ENCODE measurements at regions not wholly inside any gene's neighbourhood (a gene's known extent, or its start where the extent isn't known, plus 50 kb on each side); places are given as distances from the start of the nearest gene placed in this dataset.
"Not testable (repeated sequence)": the region's sequence is repeated elsewhere in the genome, so short reads cannot be mapped to it uniquely, and the experiment has no call there.

DNA sequence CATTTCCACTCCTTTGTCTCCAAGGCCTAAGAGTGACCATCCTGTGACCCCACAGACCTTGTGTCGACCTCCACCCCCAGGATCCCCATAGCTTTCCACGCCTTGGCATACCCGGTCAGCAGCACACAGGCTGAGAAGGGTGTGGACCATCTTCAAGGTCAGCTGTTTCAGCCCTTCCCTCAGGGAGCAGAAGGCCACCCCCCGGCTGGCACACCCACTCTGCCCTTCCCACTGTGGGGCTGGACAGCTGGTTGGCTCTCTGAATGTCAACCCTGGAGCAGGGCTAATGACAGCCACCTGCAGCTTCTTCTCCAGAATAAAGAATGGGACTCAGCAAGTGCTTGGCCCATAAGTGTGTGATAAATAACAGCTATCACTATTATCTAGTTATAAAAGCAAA lies 93.1 kb downstream of the OLFM1 start:
- H3K4me3 ChIP-seq (ENCODE audit: low read depth, low read length): no peak overlapping the region
- TF ChIP-seq, protein P1, sequence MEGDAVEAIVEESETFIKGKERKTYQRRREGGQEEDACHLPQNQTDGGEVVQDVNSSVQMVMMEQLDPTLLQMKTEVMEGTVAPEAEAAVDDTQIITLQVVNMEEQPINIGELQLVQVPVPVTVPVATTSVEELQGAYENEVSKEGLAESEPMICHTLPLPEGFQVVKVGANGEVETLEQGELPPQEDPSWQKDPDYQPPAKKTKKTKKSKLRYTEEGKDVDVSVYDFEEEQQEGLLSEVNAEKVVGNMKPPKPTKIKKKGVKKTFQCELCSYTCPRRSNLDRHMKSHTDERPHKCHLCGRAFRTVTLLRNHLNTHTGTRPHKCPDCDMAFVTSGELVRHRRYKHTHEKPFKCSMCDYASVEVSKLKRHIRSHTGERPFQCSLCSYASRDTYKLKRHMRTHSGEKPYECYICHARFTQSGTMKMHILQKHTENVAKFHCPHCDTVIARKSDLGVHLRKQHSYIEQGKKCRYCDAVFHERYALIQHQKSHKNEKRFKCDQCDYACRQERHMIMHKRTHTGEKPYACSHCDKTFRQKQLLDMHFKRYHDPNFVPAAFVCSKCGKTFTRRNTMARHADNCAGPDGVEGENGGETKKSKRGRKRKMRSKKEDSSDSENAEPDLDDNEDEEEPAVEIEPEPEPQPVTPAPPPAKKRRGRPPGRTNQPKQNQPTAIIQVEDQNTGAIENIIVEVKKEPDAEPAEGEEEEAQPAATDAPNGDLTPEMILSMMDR (IDR thresholded peaks at IDR 0.05; ENCODE audit: borderline replicate concordance, insufficient read depth, low read depth, low read length): no peak

DNA sequence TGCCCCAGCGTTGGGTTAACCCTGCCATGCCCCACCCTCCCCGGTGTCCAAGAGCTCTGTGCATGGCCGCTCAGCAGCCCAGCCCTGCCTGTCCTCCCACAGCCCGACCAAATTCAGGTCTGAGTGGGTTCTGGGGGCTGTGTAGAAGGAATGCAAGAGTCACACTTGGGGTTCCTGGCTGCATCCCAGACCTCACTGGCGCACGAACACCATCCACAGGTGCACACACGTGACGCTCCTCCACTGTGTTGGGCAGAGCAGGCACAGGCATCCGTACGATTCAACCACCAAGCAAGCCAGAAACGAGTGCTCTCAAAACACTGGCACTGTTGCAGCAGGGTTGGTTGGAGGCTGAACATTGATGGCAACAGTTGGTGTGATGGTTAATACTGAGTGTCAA lies 93.9 kb downstream of the OLFM1 start:
- no peak overlapping the region for H3K4me3 ChIP-seq (ENCODE audit: low read depth, low read length)

DNA sequence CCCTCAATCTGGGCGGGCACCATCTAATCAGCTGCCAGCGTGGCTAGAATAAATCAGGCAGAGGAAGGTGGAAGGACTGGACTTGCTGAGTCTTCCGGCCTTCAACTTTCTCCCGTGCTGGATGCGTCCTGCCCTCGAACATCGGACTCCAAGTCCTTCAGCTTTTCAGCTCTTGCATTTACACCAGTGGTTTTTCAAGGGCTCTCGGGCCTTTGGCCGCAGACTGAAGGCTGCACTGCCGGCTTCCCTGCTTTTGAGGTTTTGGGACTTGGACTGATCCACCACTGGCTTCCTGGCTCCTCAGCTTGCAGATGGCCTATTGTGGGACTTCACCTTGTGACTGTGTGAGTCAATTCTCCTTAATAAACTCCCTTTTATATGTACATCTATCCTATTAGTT lies 94.4 kb downstream of the OLFM1 start:
- not testable (repeated sequence) for H3K4me3 ChIP-seq (ENCODE audit: low read depth, low read length)

More for the DNA sequence above, 93.9 kb downstream of the OLFM1 start:
- TF ChIP-seq, protein P1 (IDR thresholded peaks at IDR 0.05; ENCODE audit: borderline replicate concordance, insufficient read depth, low read depth, low read length): no peak

DNA sequence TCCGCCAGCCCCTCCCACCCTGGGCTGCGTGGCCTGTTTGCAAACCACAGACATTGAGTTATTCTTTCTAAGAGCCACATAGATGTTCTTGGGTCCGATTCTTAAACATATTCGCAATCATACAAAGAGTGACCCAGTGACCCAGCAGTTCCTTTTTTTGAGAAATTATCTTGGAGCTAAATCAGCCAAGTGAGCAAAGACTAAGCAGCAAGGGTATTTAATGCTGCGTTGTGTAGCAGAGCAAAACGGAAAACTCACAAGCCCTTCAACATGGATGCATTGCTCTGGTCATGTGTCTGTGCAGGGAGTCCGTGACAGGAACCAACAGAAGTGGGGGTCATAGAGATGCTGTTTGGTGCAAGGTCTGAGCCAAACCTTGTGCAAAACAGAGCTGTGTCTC lies 95.6 kb downstream of the OLFM1 start:
- H3K4me3 ChIP-seq (ENCODE audit: low read depth, low read length): no peak overlapping the region
- TF ChIP-seq, protein P1 (IDR thresholded peaks at IDR 0.05; ENCODE audit: borderline replicate concordance, insufficient read depth, low read depth, low read length): no peak

DNA sequence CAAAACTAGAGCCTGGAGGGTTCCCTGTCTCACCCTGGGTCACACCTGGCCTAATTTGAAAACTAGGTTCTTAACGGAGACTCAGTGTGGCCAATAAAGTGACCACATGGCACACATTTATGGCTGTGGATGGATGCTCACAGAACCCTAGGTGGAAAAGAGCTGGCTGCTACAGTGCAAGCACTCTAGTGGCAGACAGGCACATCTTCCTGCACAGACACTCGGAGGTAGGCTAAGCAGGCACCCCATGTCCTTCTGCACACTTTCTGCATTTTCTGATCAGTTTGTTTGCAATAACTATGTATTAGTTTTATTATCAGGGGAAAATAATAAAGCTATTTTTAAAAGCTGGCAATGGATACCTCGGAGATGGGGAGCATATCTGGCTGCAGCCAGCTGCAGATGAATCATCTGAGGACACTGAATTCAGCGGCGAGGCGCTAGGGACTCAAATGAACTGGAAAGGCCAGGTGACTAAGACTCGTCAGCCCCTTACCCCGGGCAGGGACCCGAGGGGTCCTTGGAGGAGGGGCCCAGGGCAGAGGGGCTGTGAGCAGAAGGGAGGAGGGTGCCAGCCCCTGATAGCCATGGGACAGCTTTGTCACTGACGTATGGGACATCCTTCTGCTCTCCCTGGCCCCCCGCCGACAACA lies 96.2 kb downstream of the OLFM1 start:
- TF ChIP-seq, protein P1 (IDR thresholded peaks at IDR 0.05; ENCODE audit: borderline replicate concordance, insufficient read depth, low read depth, low read length): no peak
- no peak overlapping the region for H3K4me3 ChIP-seq (ENCODE audit: low read depth, low read length)

DNA sequence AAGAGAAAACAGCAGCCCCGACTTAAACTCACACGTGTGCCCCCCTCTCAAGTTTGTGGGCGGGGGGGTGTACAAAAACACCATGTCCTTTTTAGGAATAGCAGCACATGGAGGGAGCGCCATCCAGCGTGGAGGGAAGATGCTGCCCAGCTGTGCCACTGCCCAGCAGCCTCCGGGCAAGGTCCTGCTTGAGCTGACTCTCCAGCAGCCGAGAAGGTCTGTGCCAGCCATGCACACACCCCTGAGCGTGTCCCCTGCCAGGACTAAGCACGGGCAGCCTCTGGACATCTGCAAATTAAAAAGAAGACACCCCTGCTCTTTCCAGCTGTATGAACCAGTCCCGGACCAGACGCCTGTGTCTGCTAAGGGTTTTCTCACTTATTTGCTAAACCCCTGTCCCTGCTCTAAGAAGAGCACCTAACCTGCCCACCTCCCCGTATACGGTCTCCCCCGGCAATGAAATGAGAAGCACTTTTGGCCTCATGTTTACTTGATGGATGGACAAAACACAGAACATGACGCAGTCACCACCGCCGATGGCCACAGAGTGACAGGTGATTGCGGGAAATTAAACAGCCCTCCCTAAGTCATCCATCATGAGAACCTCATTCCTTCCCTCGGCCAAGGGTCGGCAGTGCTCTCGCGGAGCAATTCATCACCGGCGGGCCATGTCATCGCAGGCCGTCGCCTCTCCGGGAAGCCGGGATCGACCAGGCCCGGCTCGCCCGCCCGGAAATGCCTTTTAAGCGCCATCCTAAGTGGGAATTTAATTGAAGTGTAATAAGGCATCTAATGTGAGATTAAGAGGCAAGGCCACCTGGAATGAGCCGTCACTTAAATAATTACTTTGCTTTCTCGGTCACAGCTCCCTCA lies 96.9 kb downstream of the OLFM1 start:
- TF ChIP-seq, protein P1 (IDR thresholded peaks at IDR 0.05; ENCODE audit: borderline replicate concordance, insufficient read depth, low read depth, low read length): no peak

DNA sequence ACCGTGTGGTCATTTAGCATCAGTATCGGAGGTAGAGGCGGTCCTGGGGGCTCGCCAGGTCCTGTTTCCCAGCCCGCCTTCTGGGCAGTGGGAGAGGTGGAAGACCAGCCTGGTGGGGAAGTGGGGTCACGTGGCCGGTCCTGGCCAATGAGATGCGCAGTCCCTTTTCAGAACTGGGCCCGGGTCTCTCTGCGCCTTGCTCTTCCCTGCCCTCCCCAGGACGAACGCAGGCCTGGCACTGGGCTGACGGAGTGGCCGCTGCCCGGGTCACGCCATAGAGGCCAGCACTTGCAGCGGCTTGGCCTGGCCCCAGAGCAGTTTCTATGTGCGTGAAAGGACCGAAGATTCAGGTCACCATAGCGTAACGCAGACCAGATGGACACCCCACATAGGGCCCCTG lies 97.6 kb downstream of the OLFM1 start:
- TF ChIP-seq, protein P1 (IDR thresholded peaks at IDR 0.05; ENCODE audit: borderline replicate concordance, insufficient read depth, low read depth, low read length): no peak
- H3K4me3 ChIP-seq (ENCODE audit: low read depth, low read length): no peak overlapping the region

More for the DNA sequence above, 96.9 kb downstream of the OLFM1 start:
- H3K4me3 ChIP-seq (ENCODE audit: low read depth, low read length): no peak overlapping the region

All from GM12875 (cell line).